Mucosa of stomach (tissue), 1 donor: ENCODE measurements at regions not wholly inside any gene's neighbourhood (a gene's known extent, or its start where the extent isn't known, plus 50 kb on each side); places are given as distances from the start of the nearest gene placed in this dataset.

Experiments
- H3K27me3 ChIP-seq: one replicate; pipeline ENCODE4 v1.7.0; 2013; ENCODE audit warnings: mild to moderate bottlenecking, low read length; ENCODE audit not compliant: control insufficient read depth, insufficient read depth
- H3K36me3 ChIP-seq: one replicate; pipeline ENCODE4 v1.7.0; 2013; ENCODE audit warnings: low read length; ENCODE audit not compliant: control insufficient read depth, insufficient read depth
- H3K4me1 ChIP-seq: one replicate; pipeline ENCODE4 v1.7.0; 2013; ENCODE audit warnings: mild to moderate bottlenecking, low read length; ENCODE audit not compliant: control insufficient read depth, insufficient read depth
- H3K4me3 ChIP-seq: one replicate; pipeline ENCODE4 v1.7.0; 2013; ENCODE audit warnings: low read length
- H3K9ac ChIP-seq: one replicate; pipeline ENCODE4 v1.7.0; 2013; ENCODE audit warnings: mild to moderate bottlenecking, low read length, moderate library complexity
- H3K9me3 ChIP-seq: one replicate; pipeline ENCODE4 v1.7.0; 2013; ENCODE audit warnings: mild to moderate bottlenecking, low read length, moderate library complexity; ENCODE audit not compliant: control insufficient read depth
- donor health status: Pancreatic carcinoma.

- Histone ChIP-seq H3K9ac (no peak overlapping the region), H3K4me3 (no peak overlapping the region), H3K9me3 (no peaks in the 10 kb centered on the region), H3K36me3 (no peaks in the 10 kb centered on the region), H3K27me3 (no peaks in the 10 kb centered on the region), H3K4me1 (peaks cover 9% of the 10 kb centered on the region)
Observed at GRCh38 chr12:75704664-75705063, 193.3 kb upstream of the KRR1 start.

GRCh38 chr12:75704208-75704607 is 192.8 kb upstream of the KRR1 start:
- H3K36me3 ChIP-seq, result no peaks in the 10 kb centered on the region
- H3K4me1 ChIP-seq, result peaks cover 9% of the 10 kb centered on the region
- H3K9me3 ChIP-seq, result no peaks in the 10 kb centered on the region
- no peak overlapping the region for H3K4me3 ChIP-seq
- no peak overlapping the region for H3K9ac ChIP-seq
- H3K27me3 ChIP-seq, result no peaks in the 10 kb centered on the region

- Histone ChIP-seq H3K36me3 (no peaks in the 10 kb centered on the region), H3K9ac (no peak overlapping the region), H3K4me1 (peaks cover 9% of the 10 kb centered on the region), H3K9me3 (no peaks in the 10 kb centered on the region), H3K4me3 (no peak overlapping the region), H3K27me3 (no peaks in the 10 kb centered on the region)
Observed at GRCh38 chr12:75703131-75703530, 191.7 kb upstream of the KRR1 start.

GRCh38 chr12:75702477-75703093 is 191.2 kb upstream of the KRR1 start:
- H3K4me3 ChIP-seq, result no peak overlapping the region
- H3K4me1 ChIP-seq, result peaks cover 9% of the 10 kb centered on the region
- H3K36me3 ChIP-seq, result no peaks in the 10 kb centered on the region
- H3K9ac ChIP-seq, result no peak overlapping the region
- no peaks in the 10 kb centered on the region for H3K9me3 ChIP-seq
- H3K27me3 ChIP-seq, result no peaks in the 10 kb centered on the region

- Histone ChIP-seq H3K9ac (no peak overlapping the region), H3K4me3 (no peak overlapping the region), H3K4me1 (peaks cover 8% of the 10 kb centered on the region), H3K36me3 (no peaks in the 10 kb centered on the region), H3K27me3 (no peaks in the 10 kb centered on the region), H3K9me3 (no peaks in the 10 kb centered on the region)
Observed at GRCh38 chr12:75701859-75702258, 190.4 kb upstream of the KRR1 start.

- Histone ChIP-seq H3K9me3 (no peaks in the 10 kb centered on the region), H3K27me3 (no peaks in the 10 kb centered on the region)
Observed at GRCh38 chr12:75699728-75700496, 188.5 kb upstream of the KRR1 start.

GRCh38 chr12:75699251-75699650 is 187.8 kb upstream of the KRR1 start:
- Histone ChIP-seq H3K4me1 (no peaks in the 10 kb centered on the region), H3K9me3 (no peaks in the 10 kb centered on the region), H3K36me3 (no peaks in the 10 kb centered on the region), H3K9ac (no peak overlapping the region), H3K27me3 (no peaks in the 10 kb centered on the region), H3K4me3 (no peak overlapping the region)

More at GRCh38 chr12:75699728-75700496, 188.5 kb upstream of the KRR1 start:
- Histone ChIP-seq H3K36me3 (no peaks in the 10 kb centered on the region), H3K4me3 (no peak overlapping the region), H3K9ac (no peak overlapping the region), H3K4me1 (no peaks in the 10 kb centered on the region)

GRCh38 chr12:75698052-75698451 is 186.6 kb upstream of the KRR1 start:
- no peak overlapping the region for H3K4me3 ChIP-seq
- H3K9me3 ChIP-seq, result no peaks in the 10 kb centered on the region
- no peaks in the 10 kb centered on the region for H3K36me3 ChIP-seq
- H3K27me3 ChIP-seq, result no peaks in the 10 kb centered on the region
- no peaks in the 10 kb centered on the region for H3K4me1 ChIP-seq
- H3K9ac ChIP-seq, result no peak overlapping the region

- Histone ChIP-seq H3K4me1 (no peaks in the 10 kb centered on the region), H3K9ac (no peak overlapping the region), H3K4me3 (no peak overlapping the region), H3K27me3 (no peaks in the 10 kb centered on the region), H3K36me3 (no peaks in the 10 kb centered on the region), H3K9me3 (no peaks in the 10 kb centered on the region)
Observed at GRCh38 chr12:75695926-75696325, 184.5 kb upstream of the KRR1 start.

- no peaks in the 10 kb centered on the region for H3K4me1 ChIP-seq
- no peaks in the 10 kb centered on the region for H3K36me3 ChIP-seq
- no peaks in the 10 kb centered on the region for H3K9me3 ChIP-seq
- no peak overlapping the region for H3K4me3 ChIP-seq
- no peak overlapping the region for H3K9ac ChIP-seq
- H3K27me3 ChIP-seq, result no peaks in the 10 kb centered on the region
Observed at GRCh38 chr12:75694534-75695268, 183.3 kb upstream of the KRR1 start.

GRCh38 chr12:75692876-75693275 is 181.5 kb upstream of the KRR1 start:
- Histone ChIP-seq H3K36me3 (no peaks in the 10 kb centered on the region), H3K9ac (no peak overlapping the region), H3K27me3 (no peaks in the 10 kb centered on the region), H3K4me3 (no peak overlapping the region), H3K4me1 (no peaks in the 10 kb centered on the region), H3K9me3 (no peaks in the 10 kb centered on the region)

- Histone ChIP-seq H3K27me3 (no peaks in the 10 kb centered on the region), H3K9ac (no peak overlapping the region), H3K4me1 (no peaks in the 10 kb centered on the region)
Observed at GRCh38 chr12:75690296-75690955, 179.0 kb upstream of the KRR1 start.

More at GRCh38 chr12:75690296-75690955, 179.0 kb upstream of the KRR1 start:
- H3K4me3 ChIP-seq, result no peak overlapping the region
- H3K36me3 ChIP-seq, result no peaks in the 10 kb centered on the region
- no peaks in the 10 kb centered on the region for H3K9me3 ChIP-seq
